Erythroblast (primary cell): ENCODE measurements at regions not wholly inside any gene's neighbourhood (a gene's known extent, or its start where the extent isn't known, plus 50 kb on each side); places are given as distances from the start of the nearest gene placed in this dataset.

ENCODE experiments used
- DNase-seq, 2 experiments: peaks; one replicate each; lab custom pipeline; 2025; lab: John Stamatoyannopoulos, UW
- GATA1 ChIP-seq: IDR thresholded peaks from 2 replicates; pipeline ENCODE4 v1.6.1; 2011; ENCODE audit warnings: low read depth, mild to moderate bottlenecking, control low read depth, low read length, moderate library complexity
- POLR2A ChIP-seq: IDR thresholded peaks from 2 replicates; pipeline ENCODE4 v1.6.1; 2011; ENCODE audit warnings: mild to moderate bottlenecking, low read length

DNA sequence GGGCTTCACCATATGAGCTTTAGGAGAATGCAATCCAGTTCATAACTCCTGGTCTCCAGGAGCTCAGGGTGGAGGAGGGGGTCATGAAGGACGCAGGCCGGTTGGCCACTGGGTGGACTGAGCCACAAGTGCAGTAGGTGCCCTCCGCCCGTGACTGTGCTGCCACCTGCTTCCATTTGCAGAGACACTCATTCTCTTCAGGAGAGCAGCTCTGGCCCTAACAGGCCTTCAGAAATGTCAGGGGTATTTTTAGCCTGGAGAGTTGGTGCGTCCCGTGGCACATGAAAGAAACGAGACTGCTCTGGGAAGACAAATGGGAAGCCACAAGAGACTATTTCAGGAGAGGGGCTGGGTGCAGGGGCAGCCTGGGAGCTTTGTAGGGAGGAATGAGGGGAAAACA is 74.6 kb upstream of the MYL2 start:
- TF ChIP-seq POLR2A (no peak), GATA1 (no peak)
- no peak for DNase-seq

DNA sequence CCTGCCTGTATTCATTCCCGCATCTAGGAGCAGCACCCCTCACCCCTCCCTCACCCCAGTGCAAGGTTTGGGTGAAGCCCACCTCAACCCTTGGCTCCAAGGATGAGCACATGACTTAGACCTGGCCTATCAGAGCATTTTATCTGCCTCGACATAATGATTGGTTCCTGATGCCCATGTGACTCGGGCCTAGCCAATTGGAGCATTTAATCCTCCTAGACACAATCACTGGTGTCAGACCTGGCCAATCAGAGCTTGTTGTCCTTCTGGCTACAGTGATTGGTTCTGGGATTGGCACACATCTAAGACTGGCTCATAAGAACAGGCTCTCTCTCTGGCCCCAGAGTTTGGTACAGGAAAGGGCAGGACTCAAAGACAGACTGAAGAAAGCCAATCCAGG is 73.1 kb upstream of the MYL2 start:
- TF ChIP-seq POLR2A (no peak), GATA1 (no peak)
- DNase-seq, result no peak

DNA sequence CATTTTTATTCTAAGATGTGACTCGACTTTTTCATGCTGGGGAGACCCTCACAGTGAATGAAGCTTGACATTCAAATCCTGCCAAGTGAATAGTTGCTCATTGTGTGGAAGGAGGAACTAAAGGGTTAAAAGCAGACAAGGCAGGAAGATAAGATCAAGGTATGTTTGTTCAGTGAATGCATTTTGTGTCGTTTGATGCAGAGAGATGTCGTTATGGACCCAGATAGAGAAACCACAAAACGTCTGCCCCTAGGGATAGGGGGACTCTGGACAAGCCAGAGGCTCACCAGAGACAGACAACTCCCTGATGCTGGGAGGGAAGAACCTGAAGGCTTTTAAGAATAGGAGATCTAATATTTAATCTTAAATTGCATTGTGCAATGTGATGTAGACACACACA is 72.5 kb upstream of the MYL2 start:
- TF ChIP-seq GATA1, result no peak
- no peak for TF ChIP-seq POLR2A
- DNase-seq, result no peak

DNA sequence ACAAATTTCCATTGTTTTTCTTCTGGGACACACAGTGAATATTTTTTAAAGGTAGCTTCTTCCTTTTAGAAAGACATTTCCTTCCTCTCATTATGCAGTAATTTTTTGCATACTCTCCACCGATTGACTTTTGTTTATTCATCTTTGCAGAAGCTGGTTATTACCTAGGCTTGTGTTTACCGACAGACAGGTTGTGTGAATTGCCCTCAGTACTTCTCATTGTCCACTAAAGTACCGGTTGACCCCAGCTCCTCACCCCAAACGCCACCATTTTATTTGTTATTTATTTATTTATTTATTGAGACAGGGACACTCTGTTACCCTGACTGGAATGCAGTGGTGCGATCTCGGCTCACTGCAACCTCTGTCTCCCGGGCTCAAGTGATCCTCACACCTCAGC is 63.4 kb upstream of the MYL2 start:
- no peak for DNase-seq
- TF ChIP-seq POLR2A, result no peak
- TF ChIP-seq GATA1, result no peak

DNA sequence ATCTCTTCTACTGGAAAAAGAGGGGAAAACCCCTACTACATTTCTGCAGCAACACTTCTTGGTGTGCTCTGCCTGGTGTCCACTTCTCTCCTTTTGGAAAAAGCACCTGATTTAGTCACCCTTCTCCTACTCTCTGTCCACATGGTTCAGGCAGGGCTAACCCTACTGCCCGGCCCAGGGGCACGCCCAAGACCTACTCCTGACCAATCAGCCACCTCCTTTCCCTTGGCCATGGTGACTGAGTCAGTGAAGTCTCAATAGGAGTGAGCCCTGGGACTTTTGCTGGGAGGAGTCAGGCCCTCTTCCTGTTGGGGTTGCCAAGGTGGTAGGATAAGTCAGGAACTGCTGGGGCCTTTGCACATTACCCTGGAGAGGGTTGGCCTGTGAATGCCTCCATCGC is 52.5 kb upstream of the MYL2 start:
- no peak for TF ChIP-seq POLR2A
- TF ChIP-seq GATA1, result no peak
- DNase-seq, result no peak

DNA sequence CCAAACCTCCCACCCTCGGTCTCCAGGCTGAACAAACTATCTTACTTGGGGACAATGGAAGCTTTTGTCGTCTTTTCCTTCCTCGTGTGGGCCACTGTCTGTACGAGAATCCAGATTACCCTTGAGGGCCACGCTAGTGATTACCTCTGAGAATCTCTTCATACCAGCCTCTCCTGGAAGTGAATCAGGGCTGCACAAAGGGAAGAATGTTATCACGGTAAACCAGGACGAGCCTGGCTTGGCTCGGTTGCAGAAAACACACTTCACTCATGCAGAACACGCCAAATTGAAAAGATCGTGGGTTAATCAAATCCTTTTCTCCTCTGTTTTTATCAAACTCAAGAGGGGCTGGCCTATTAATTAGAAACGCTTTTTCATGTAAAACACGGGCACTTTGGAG is 51.6 kb upstream of the MYL2 start:
- TF ChIP-seq POLR2A (no peak), GATA1 (no peak)
- no peak for DNase-seq

DNA sequence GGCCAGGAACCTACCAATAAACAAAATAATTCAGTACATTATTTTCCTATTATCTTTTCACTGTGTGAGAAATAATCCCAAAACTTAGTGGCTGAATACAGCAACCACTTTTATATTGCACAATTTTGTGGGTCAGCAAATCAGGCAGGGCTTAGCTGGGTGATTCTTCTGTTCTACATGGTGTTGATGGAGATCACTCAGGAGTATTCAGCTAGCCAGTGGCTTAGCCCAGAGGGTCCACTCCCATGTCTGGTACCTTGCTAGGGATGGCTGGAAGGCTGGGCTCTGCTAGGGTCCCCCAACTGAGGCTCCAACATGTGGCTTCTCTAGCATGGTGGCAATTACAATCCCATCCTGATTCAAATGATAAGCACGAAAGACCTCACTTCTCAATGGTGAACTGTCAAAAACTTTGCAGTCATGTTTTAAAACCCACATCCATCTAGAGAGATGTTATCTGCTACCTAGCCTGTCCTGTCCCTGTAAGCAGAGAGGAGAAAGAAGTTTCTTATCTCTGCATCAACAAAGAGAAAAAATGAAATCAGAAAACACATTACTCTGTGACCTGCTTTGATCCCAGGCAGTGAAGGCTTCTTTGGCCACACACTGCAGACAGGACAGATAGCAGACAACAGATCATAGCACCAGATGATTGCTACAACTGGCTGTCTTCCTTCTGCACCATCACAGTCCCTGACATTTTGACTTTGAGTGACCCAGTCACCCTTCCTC is 51.0 kb upstream of the MYL2 start:
- TF ChIP-seq GATA1 (no peak), POLR2A (no peak)
- no peak for DNase-seq
